EH (cell line): ENCODE measurements at regions not wholly inside any gene's neighbourhood (a gene's known extent, or its start where the extent isn't known, plus 50 kb on each side); places are given as distances from the start of the nearest gene placed in this dataset.
A peak's percentile ranks its signal among the peaks of the same experiment; 100 is the strongest.

Source experiments
- DNase-seq: peaks from one replicate; pipeline ENCODE4 v3.0.0-alpha.2; 2015; ENCODE audit warnings: low read depth

DNA sequence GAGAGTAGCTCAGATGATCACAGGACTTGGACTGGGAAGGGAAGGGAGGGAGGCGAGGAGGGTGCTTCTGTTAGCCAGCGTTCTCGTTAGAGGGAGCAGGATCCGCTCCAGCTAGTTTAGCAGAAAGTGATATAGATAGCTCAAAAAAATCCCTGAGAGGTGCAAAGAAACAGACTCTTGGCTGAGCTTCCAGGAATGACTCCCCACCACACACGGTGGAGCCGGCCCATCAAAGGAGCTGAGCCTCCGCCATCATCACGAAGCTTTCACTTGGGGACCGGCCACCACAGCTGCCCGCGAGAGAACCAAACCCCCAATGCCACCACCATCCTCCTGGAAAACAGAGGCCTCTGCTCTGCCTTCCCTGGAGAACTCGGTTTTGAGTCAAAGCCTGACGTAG, 124.6 kb upstream of the BCL2L14 start:
- no peak for DNase-seq

DNA sequence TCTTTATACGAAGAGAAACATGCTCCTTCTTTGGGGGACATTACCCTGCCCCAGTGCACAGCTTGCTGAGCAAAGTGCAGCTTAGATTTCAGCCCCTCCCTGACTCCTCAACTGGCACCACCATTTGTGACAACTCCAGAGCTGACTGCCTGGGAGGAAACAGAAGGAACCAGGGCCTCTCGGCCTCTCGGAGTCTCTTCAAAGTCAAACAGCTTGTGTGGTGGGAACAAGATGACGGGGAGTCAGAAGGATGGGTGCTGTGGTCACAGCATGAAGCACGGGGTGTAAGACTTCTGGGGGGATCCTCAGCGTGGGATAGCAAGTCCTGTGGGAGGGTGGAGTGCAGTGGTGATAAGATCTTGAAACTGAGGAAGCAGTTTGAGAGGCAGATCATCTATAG, 123.5 kb upstream of the BCL2L14 start:
- DNase-seq, result no peak

DNA sequence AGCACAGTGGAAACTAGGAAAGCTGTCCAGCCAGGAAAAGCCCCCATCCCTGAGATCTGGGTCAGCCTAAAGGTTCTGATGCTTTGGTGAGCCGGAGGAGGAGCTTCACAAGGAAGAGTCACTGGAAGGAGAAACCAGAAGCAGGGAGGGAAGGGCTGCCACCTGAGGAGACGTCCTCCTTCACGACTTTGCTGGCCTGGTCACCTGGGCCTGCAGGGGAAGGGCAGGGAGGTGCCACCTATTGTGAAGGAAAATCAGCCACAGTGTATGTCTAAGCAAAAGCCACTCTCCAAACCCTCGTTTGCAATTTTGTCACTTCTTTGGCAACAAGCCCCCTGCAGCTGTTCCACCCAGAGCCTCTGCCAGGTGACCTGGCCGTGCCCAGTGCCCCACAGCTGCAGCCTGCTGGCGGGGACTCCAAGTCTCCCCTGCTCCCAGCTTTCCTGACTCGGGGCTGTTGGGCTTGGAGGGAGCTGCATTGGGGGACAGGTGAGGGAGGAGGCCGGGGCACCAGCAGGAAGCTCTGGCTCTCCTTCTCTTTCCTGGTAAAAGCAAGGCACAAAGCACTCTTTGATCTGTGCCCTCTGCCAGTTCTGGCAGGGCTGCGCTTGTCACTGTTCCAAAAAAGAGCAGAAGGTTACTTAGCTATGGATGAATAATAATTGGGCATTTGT, 120.9 kb upstream of the BCL2L14 start:
- no peak for DNase-seq

DNA sequence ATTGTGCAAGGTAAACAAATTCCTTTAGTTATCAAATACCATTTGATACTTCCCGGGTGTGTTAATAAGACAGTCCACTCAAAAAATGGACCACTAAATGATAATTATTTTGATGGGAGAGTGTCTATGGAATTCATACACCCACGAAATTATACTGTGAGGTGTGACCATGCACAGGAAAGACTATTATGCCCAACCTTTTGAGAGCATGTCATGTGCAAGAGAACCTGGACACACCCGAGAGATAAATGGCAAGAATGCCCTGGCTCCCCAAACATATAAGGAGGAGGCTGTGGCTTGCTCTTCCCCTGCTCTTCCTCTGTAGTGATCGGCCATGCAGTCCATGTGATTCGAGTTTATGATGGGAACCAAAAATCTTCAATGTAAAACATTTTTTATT, 119.5 kb upstream of the BCL2L14 start:
- DNase-seq, result no peak

DNA sequence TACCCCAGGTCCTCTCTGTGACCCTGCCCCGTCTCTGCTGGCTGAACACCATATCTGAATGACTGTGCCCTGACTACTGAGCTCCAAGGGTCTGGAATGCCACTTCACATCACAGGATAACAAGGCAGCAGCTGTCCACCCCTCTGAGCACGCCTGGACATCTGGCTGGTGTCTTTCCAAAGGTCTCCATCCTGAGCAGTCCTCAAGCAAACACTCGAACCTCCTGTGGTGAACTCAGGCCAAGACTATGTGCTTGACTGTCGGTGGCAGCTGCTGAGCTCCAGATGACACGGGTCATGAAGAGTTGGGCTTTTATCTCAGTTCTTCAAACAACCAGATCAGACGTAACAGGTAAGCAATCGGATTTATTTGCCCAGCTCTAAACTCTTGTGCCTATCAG, 117.2 kb upstream of the BCL2L14 start:
- DNase-seq, result no peak

DNA sequence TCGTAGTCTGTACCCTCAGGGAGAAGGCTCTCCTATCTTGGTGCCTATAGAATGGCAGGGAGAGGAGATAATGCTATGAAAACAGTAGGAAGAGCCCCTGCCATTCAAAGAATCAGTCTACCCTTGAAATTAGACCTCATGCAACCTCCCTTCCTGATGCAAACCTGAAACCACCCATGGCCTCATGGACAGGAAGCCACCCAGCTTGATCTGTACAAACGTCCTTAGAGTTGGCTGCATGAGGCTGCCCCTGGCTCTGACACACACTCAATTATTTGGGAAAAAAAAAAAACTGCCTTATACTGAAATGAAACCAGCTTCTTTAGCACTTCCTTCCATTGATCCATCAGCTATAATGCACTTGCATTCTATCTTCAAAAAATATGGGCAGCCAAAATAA, 116.6 kb upstream of the BCL2L14 start:
- DNase-seq, result no peak

DNA sequence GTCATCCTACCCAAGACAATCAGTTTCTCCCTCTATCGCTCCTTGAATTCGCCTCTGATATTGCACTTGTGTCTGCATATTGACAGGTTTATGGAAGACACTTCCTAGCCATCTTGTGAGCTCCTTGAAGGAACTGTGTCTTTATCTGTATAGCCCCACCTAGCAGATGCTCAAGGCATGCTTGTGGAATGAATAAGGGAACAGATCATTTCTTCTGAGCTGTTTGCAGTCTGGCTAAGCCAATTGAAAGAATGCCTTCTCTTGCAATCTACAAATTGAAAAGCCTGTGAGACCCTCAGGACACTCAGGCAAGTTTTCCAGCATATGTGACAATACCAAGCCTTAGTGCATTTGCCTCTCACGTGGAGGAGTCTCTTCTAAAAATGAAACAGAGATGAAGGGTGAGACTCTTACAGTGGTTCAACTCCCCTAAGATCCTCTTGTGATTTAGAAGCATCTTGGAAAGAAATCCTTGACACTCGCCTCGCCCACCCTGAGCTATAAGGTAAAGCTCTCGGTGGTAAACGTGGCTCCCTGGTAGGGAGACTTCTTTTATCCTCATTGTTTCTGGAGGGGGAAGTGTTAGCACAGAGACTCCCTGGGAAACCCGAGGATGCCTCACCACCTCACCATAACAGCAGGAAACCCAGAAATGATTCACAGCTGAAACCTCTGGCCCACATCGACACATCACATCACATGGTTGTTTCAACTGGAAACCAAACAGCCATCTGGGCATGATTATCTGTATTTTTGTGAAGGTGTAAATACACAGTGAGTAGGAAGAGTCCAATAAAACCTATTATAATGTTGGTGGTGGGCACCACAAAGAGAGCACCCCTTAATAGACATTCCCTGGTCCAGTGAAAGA, 112.3 kb upstream of the BCL2L14 start:
- DNase-seq, result peak; percentile 94

DNA sequence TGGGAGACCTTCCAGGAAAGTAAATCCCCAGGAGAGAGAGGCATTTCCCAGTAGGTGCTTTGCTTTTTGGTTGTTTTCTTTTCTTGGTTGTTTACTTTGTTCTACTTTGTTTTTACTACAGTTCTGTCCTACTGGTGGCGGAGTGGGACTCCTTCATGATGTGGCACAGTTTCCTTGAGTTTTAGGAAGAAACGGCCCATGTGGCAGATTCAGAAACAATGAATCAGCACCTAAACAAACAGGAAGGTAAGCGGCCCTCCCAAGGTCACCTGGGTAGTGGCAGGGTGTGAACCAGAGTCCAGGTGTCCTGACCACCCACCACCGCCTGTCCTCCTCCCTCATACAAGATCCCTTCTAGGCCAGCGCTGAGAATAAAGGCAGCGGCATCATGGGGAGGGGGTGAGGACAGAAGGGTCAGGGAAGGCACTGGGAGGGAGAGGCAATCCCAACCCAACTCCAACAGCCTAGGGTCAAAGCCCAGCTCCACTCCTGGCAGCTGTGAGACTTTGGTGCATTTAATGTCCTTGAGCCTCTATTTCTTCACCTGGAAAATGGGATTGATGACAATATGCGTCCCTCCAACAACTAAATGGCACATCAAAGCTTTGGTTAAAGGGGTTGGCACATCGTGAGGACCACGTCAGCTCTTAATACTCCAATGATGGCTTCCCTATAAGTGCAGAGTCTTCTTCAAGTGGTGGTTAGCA, 111.5 kb upstream of the BCL2L14 start:
- DNase-seq, result peak; percentile 30

DNA sequence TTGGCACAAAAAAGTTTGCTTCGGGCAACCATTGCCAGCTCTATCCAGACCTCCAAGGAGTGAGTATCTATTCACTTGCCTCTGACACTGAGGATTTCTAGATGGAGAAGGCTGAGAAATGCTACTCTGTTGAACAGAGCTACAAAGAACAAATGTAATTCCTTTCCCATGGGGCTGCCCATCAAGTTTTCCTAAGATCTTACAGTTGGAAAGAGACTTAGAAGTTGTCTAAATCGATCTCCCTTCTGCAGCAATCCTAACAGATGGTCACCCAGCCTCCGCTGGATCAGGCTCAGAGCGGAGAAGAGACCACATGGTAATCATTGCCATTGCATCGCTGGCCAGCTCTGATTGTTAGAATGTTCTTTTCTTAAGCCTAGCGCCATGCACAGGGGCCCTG, 110.1 kb upstream of the BCL2L14 start:
- DNase-seq, result no peak

DNA sequence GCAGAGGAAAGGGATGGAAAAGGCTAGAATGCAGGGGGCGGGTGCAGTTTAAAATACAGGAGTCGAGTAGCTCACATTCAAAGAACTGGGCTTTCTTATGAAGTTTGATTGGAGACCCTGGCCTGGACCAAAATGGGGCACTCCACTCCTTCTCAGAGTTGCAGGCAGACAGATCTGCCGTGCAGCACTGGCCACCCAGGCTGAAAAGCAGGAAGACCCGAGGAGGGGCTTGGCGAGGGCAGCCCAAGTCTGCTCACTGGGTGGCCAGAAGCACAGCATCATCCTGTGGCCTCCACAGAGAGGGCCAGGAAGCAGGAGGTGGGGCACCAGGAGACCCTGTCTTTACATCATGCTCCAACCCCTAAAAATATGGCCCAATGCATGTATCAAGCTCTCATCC, 109.1 kb upstream of the BCL2L14 start:
- no peak for DNase-seq

DNA sequence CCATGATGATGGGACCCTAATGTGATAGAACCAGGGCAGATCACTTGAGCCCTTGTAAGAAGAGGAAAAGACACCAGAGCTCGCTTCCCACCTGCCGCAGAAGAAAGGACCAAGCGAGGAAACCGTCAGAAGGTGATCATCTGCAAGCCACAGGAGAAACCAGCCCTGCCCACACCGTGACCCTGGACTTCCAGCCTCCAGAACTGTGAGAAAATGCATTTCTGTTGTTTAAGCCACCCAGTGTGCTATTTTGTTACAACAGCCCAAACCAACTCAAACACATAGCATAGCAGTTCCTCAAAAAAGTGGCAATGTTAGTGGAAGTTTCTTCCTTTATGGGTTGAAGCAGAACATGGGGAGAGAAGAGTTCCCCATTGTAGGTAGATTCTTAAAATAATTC, 107.9 kb upstream of the BCL2L14 start:
- DNase-seq, result no peak

DNA sequence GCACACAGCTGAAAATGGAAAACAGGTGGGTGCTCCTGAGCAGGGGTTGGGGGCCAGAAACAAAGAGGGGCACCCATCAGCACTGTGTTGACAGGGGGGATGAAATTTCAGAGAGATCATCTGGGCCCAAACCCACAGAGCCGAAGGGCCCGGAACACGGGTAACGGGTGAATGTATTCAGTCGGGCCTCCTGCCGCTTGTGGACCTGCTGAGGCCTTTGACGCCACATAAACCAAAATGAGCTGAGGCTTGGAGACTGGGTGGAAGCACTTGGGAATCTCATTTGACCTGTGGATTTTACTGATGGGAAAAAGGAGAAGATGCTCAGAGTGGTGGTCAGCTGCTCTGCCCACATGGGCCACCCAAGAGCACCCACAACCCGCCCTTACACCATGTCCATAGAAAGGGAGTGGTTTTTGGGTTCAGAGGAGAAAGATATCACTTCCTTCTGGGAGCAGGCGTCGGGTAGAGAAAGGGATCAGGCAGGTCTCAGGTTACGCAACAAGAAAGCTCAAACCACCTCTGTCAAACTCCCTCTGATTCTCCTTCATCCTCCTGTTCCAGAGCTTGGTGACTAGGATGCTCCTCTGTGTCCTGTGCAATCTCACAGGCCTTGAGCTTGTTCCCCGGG, 106.8 kb upstream of the BCL2L14 start:
- no peak for DNase-seq

DNA sequence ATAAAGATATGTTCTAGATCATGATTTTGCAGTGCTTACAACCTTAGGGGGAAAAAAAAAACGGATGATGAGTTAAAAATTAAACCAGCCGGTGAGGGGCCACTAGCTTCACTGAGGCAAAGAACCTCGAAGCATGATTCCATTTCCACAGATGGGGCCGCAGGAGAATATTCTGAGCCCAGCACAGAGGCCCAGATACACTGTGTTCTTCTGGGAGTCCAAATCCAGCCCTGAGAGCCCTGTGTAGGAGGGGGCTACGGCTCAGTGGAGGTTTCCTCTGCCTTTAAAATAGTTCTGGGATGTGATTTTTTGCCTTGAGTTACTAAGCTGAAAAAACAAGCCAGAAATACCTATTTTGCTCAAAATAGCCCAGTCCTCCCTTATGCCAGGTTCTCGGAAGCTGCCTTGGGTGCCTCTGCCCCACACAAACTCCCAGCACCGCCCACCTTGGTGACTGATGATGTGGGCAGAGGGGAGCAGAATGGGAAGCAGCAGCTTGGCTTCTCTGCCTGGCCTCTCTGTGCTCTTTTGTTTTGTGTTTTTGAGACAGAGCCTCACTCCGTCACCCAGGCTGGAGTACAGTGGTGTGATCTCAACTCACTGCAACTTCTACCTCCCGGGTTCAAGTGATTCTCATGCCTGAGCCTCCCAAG, 105.4 kb upstream of the BCL2L14 start:
- no peak for DNase-seq

DNA sequence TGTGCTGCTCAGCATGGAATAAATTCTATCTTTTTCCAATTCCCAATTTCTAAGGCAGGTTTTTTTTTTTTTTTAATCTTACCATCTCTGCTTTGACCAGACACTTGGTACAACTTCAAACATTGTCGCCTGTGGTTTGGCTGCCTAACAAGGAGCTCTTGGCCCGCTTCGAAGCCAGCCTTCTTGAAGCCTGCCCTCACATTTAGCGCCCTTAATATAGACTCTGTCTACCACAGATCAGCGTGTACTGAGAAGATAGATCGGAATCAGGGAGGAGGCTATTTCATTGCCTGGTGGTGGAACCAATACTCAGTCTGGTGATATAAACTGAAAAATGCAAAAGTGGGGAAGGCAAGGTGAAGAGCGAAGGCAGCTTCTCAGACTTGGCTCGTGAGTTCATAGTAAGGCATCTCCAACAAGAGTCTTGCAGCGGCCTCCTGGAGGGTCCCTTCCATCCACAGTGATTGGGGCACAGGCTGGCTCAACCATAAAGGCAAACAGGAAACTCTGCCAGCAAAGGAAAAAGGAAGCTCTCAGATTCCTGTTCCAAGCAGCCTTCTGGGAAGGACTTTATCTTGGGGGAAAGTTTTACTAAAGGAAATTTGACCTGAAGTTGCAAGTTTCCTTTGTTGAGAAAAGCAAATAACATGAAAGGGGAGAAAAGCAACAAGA, 103.2 kb upstream of the BCL2L14 start:
- no peak for DNase-seq

DNA sequence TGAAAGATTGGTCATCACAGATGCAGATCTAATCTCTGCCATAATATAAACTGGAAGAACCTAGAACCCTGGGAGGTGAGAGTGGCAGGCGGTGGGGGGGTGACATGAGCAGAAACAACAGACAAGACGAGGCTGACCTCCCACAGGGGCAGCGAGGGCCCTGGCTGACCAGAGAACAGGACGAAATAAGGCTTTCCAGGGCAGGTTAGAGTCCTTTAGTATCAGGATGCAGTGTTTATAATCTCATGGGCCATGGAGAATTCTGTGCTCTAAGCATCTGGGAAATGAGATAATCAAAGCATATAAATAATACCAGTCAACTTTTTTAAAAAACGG, 102.7 kb upstream of the BCL2L14 start:
- DNase-seq, result no peak

DNA sequence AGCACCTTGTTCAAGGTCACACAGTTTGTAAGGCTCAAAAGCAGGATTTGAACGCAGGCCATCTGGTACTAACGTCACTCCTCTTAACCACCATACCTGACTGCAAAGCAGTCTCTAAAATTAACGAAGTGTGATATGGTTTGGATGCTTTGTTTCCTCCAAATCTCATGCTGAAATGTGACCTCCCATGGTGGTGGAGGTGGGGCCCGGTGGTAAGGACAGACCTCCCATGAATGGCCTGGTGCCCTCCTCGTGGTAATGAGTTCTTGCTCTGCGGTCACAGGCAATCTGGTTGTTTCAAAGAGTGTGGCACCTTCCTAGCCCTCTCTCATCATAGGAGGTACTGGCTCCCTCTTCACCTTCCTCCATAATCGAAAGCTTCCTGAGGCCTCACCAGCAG, 102.2 kb upstream of the BCL2L14 start:
- DNase-seq, result no peak

DNA sequence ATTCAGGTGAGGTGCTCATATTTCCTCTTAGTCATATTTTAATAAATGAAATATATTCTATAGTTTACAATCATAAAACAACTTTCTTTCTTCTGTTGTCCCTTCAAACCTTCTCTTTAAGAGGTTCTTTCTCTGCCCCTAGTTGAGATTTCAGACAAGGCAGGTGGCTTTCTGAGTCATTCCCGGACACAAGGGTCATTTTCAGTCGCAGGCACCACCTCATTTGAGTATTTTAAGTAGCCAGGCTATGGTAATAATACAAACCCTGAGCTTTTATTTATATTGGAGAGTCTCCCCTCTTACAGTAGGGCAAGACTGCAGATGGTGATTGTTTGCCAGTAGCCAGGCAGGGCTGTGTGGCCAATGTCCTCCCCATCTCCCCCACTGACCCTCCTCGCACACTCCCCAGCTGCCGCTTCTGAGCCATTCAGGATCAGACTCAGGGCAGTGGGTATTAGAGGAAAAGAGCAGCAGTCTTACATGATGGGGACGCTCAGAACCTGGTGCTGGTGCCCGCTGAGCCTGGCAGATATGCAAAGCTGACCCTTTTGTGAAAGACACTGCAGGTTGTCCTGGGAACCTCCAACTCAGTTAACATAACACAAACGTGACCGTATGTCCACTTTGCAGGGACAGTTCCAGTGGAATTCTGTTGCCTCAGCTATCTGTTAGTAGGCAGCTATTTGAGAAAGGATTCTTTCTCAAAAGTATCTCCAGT, 101.1 kb upstream of the BCL2L14 start:
- DNase-seq, result no peak

DNA sequence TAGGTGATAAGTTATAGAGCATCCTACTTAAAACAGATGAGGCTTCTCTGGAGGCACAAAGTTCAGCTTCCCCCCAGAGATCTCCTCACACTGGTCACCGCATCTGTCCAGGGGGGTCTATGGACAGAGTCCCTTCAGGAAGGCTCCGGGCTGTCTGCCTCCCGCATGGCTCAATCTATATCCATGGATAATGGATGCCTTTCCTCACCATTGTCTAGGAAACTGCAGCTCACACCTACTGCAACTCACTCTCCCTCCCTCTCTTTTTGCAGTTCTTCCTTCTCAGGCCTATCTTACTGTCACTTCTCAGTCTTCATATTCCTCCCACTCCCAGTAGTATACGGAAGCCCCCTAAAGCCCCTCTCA, 100.6 kb upstream of the BCL2L14 start:
- DNase-seq, result no peak

DNA sequence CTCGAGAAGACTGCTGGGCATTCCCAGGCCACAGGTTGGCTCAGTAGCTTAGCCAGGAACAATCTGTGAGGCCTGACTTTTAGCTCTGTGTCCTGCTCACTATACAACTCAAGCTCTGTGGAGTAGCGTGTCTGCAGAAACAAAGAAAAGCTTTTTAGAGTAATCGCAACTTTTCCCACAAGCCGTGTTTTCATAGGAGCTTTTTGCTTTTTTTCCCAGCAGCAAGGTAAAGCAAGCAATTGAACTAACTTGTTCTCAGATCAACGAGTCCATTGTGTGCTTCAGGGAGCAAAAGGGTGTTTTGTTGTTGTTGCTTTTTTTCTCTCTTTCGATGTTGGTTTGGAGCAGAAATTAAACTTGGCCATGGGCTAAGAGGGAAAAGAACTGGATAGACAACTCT, 97.3 kb upstream of the BCL2L14 start:
- DNase-seq, result no peak

DNA sequence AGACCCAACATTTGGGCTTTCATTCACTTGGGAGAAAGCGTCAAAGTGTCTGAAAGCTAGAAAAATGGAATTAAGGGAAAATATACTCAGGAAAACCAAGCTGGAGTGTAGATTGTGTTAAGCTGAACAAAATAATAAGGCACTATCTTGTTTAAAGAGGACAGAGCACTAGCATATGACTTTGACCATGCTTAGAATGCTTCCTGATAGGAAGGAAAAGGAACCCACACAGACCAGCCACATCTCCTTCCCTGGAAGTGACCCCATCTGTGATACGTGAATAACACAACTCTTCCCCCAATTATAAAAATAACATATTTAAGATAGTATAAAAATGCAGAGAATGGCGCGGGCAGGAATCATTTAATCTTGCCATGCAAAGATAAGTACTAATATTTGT, 94.7 kb upstream of the BCL2L14 start:
- no peak for DNase-seq

DNA sequence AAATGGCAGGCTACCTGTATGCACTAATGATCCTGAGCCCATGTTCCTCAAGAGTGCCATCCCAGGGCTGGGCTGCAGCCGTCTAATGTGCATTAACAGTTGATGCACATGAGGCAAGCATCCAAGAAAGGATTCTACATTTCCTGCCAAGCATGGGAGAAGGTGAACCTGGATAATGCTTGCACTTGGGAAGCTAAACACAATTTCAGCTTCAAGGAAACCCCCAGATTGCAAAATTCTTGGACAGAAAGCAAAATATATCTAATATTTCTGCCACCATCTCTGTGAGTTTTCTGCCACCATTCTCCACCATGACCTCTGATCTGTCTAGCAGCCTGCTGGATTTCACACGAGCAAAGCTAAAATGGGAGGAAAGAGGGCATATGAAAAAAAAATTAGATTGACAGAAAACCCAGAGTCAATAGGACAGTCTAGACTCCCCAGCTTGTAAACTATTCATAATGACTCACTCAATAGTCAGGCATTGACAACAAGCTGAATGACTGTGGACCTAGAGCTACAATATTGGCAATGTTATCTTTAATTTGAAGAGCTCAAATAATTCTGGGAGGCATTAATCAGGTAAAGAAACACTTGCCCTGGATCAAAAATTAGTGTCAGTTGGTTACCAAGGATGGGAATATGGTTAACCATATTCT, 91.9 kb upstream of the BCL2L14 start:
- DNase-seq, result peak; percentile 22
